ENCODE measurements at regions not wholly inside any gene's neighbourhood (a gene's known extent, or its start where the extent isn't known, plus 50 kb on each side); places are given as distances from the start of the nearest gene placed in this dataset.

DNA sequence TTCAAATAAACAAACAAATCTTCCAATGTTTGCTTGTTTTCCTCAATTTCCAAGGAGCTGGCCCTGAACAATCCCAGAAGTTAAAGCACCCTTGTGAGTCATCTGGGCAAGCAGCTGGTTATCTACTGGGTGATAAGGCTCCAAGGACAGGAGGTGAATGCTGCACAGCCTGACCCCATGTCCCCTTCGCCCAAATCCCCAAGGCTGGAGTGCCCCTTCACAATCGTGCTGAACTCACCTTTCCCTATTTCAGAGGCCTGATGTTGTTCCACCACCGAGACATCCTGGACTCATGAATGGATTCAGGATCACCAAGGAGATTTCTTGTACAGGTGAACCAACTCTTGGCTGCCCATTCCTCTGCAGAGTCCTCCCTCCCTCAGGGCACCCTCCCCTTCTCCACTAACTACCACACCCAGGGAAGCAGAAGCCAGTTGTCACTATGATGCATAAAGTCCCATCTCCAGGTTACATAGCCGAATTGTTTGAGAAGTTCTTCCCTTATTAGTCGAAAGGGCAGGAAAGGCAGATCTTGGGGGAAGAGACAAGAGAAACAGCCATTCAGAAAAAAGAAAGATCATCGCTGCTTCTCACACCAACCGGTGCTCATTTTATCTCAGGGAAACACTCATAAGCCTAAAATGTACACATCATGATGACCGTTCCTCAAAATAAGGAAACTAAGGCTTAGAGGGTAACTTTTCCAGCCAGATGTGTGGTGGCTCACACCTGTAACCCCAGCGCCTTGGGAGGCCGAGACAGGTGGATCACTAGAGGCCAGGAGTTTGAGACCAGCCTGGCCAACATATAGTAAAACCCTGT is 138.8 kb upstream of the RREB1 start:
- Mint-ChIP-seq H3K9me3 (no peaks in the 10 kb centered on the region), H3K4me1 (no peaks in the 10 kb centered on the region), H3K36me3 (ENCODE audit: low read depth) (no peaks in the 10 kb centered on the region), H3K27ac (ENCODE audit: unreplicated experiment) (no peak overlapping the region), H3K27me3 (ENCODE audit: low read depth) (no peaks in the 10 kb centered on the region), H3K4me3 (no peak overlapping the region)
- TF ChIP-seq, protein P1, sequence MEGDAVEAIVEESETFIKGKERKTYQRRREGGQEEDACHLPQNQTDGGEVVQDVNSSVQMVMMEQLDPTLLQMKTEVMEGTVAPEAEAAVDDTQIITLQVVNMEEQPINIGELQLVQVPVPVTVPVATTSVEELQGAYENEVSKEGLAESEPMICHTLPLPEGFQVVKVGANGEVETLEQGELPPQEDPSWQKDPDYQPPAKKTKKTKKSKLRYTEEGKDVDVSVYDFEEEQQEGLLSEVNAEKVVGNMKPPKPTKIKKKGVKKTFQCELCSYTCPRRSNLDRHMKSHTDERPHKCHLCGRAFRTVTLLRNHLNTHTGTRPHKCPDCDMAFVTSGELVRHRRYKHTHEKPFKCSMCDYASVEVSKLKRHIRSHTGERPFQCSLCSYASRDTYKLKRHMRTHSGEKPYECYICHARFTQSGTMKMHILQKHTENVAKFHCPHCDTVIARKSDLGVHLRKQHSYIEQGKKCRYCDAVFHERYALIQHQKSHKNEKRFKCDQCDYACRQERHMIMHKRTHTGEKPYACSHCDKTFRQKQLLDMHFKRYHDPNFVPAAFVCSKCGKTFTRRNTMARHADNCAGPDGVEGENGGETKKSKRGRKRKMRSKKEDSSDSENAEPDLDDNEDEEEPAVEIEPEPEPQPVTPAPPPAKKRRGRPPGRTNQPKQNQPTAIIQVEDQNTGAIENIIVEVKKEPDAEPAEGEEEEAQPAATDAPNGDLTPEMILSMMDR (conservative IDR thresholded peaks at IDR 0.05) = no peak
- no peak for DNase-seq (ENCODE audit: low read depth, low spot score)

DNA sequence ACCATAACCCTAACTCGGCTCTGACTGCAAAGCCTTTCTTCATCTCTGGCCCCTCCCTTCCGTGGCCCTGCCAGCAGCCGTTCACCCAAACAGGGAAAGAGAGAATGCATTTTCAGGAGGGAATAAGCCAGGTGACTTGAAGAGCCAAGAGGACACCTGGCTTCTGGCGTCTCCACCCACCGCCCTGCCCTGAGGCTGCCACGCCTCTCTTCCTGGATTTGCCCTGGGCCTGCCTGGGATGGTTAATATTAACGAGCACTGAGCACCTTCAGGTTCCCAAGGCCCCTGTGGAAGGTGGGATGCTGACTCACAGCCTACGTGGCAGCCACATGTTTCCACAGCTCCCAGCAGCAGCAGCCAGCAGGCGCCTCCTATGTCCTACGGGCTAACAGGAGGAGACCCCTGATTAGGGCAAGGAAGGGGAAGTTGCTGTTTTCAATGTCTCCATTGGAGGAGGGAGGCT is 138.0 kb upstream of the RREB1 start:
- H3K4me1 Mint-ChIP-seq = no peaks in the 10 kb centered on the region
- TF ChIP-seq, protein P1 (conservative IDR thresholded peaks at IDR 0.05) = no peak
- no peaks in the 10 kb centered on the region for H3K9me3 Mint-ChIP-seq
- H3K36me3 Mint-ChIP-seq (ENCODE audit: low read depth) = no peaks in the 10 kb centered on the region
- H3K27me3 Mint-ChIP-seq (ENCODE audit: low read depth) = no peaks in the 10 kb centered on the region
- DNase-seq (ENCODE audit: low read depth, low spot score) = no peak
- H3K4me3 Mint-ChIP-seq = no peak overlapping the region
- no peak overlapping the region for H3K27ac Mint-ChIP-seq (ENCODE audit: unreplicated experiment)

DNA sequence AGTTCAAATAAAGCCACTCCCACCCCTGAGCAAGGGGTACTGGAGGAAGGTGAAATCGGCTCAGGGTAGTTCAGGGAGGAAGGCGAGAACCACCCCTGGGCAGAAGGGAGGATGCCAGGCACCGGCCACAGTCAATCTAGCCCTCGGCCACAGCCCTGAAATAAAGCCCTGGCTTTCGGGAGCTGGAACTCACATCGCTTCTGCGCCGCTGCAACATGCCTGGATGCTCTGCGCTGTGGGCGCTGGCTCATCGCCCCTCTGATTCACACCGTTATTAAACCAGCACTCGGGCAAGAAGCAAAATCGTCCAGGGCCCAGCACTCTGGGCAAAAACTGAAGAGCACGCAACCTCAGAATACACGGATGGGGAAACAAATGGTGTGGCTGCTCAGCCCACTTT is 136.9 kb upstream of the RREB1 start:
- Mint-ChIP-seq H3K4me1 (no peaks in the 10 kb centered on the region), H3K27me3 (ENCODE audit: low read depth) (no peaks in the 10 kb centered on the region), H3K36me3 (ENCODE audit: low read depth) (no peaks in the 10 kb centered on the region), H3K4me3 (no peak overlapping the region), H3K9me3 (no peaks in the 10 kb centered on the region), H3K27ac (ENCODE audit: unreplicated experiment) (no peak overlapping the region)
- DNase-seq (ENCODE audit: low read depth, low spot score) = no peak
- TF ChIP-seq, protein P1 (conservative IDR thresholded peaks at IDR 0.05) = no peak

DNA sequence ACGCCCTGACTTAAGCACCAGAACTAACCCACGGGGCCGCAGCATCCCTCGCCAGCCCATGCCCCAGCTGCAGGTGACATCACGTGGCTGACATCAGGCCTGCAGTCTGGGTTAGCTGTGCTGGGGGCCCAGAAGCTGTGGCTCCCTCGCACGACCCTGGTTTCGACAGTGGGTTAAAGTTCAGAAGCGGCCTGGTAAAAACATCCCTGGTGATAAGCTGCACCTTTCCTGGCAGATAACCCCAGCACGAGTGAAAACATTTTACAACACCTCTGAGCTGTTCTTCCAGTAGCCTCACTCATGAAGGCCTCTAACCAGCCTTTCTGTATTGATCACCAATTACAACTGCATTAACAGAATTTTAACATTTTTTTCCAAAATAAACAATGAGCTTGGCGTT is 136.4 kb upstream of the RREB1 start:
- TF ChIP-seq, protein P1 (conservative IDR thresholded peaks at IDR 0.05) = no peak
- no peaks in the 10 kb centered on the region for H3K27me3 Mint-ChIP-seq (ENCODE audit: low read depth)
- H3K36me3 Mint-ChIP-seq (ENCODE audit: low read depth) = no peaks in the 10 kb centered on the region
- H3K27ac Mint-ChIP-seq (ENCODE audit: unreplicated experiment) = no peak overlapping the region
- no peaks in the 10 kb centered on the region for H3K4me1 Mint-ChIP-seq
- H3K4me3 Mint-ChIP-seq = no peak overlapping the region
- DNase-seq (ENCODE audit: low read depth, low spot score) = no peak
- H3K9me3 Mint-ChIP-seq = no peaks in the 10 kb centered on the region

DNA sequence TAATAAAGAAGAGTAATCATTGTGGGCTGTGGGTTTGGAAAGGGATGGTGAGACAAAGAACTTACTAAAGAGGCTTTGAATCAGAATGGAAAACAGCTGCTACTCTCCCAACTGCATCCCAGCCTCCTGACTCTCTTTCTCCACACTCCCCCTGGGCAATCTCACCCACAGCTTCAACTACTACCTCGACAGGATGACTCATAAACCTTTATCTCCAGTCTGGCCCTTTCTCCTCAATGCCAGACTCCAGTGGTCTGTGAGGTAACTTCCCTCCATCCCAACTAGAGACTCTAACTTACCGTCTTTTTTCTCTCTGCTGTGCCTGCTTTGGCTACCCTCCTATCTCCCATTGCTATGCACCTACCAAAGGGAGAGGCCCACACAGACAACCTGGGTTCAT is 135.3 kb upstream of the RREB1 start:
- Mint-ChIP-seq H3K9me3 (no peaks in the 10 kb centered on the region), H3K27ac (ENCODE audit: unreplicated experiment) (no peak overlapping the region), H3K36me3 (ENCODE audit: low read depth) (no peaks in the 10 kb centered on the region), H3K27me3 (ENCODE audit: low read depth) (no peaks in the 10 kb centered on the region), H3K4me3 (no peak overlapping the region), H3K4me1 (no peaks in the 10 kb centered on the region)
- TF ChIP-seq, protein P1 (conservative IDR thresholded peaks at IDR 0.05) = no peak
- DNase-seq (ENCODE audit: low read depth, low spot score) = no peak
